ENCODE measurements at regions not wholly inside any gene's neighbourhood (a gene's known extent, or its start where the extent isn't known, plus 50 kb on each side); places are given as distances from the start of the nearest gene placed in this dataset.

DNA sequence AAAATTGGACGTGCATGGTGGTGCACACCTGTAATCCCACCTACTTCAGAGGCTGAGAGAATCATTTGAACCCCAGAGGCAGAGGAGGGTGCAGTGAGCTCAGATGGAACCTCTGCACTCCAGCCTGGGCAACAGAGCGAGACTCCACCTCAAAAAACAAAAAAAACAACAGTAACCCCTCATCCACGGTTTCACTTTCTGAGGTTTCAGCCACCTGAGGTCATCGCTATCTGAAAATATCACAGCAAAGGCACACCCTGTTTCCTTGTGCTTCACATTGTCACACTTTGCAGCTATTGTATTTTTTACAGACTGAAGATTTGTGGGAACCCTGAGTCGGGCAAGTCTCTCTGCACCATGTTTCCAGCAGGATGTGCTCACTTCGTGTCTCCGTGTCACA, 54.1 kb upstream of the FOXQ1 start:
- Histone ChIP-seq H3K9me3 (ENCODE audit: control insufficient read depth, insufficient read depth, low read length) (no peaks in the 10 kb centered on the region), H3K36me3 (ENCODE audit: control insufficient read depth, insufficient read depth, low read length) (no peaks in the 10 kb centered on the region), H3K4me1 (ENCODE audit: control insufficient read depth, insufficient read depth, low read length) (no peaks in the 10 kb centered on the region), H3K4me3 (ENCODE audit: low read depth, low read length) (no peak overlapping the region), H3K27ac (ENCODE audit: low read depth, low read length) (no peak overlapping the region), H3K27me3 (ENCODE audit: control insufficient read depth, insufficient read depth, low read length) (no peaks in the 10 kb centered on the region)
- WGBS (ENCODE audit: insufficient coverage): 97% methylated on average over 5 of the region's 7 CpGs
- DNase-seq (ENCODE audit: low read depth in 4 of 6, low spot score in 6 of 6): no peak

DNA sequence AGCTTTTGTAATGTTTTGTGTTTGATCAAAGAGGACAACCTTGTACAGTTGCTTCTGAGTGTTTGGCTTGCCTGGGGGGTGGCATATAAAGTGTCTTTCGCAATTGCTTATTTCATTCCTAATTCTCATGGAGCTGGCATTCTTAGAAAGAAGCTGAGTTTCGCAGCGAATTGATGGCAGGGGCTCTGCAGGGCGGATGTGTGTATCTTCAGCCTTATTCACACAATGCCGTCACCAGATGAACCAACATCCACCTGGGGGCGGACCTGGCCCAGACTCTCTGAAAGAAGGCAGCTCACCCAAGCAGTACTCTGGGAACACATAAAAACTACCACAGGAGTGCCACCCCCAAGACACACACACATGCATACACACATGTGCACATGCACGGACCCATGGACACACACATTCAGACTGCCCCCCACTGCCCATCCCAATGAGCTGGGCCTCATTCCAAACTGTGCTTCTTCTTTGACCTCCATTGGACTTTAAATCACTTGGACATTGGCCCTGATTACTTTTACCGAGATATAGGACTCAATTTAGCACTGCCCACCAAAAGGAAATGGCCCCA, 55.4 kb upstream of the FOXQ1 start:
- 94% methylated on average over 4 of the region's 8 CpGs for WGBS (ENCODE audit: insufficient coverage)
- Histone ChIP-seq H3K9me3 (ENCODE audit: control insufficient read depth, insufficient read depth, low read length) (no peaks in the 10 kb centered on the region), H3K27ac (ENCODE audit: low read depth, low read length) (no peak overlapping the region), H3K36me3 (ENCODE audit: control insufficient read depth, insufficient read depth, low read length) (no peaks in the 10 kb centered on the region), H3K27me3 (ENCODE audit: control insufficient read depth, insufficient read depth, low read length) (no peaks in the 10 kb centered on the region), H3K4me1 (ENCODE audit: control insufficient read depth, insufficient read depth, low read length) (no peaks in the 10 kb centered on the region), H3K4me3 (ENCODE audit: low read depth, low read length) (no peak overlapping the region)
- no peak for DNase-seq (ENCODE audit: low read depth in 4 of 6, low spot score in 6 of 6)

- H3K27me3 ChIP-seq (ENCODE audit: control insufficient read depth, insufficient read depth, low read length): no peaks in the 10 kb centered on the region
- 89% methylated on average over 2 of the region's 9 CpGs for WGBS (ENCODE audit: insufficient coverage)
- no peaks in the 10 kb centered on the region for H3K4me1 ChIP-seq (ENCODE audit: control insufficient read depth, insufficient read depth, low read length)
- no peaks in the 10 kb centered on the region for H3K36me3 ChIP-seq (ENCODE audit: control insufficient read depth, insufficient read depth, low read length)
- H3K4me3 ChIP-seq (ENCODE audit: low read depth, low read length): no peak overlapping the region
- no peak overlapping the region for H3K27ac ChIP-seq (ENCODE audit: low read depth, low read length)
- peak in 2 of 6 donors; percentile 46 to 91 for DNase-seq (ENCODE audit: low read depth in 4 of 6, low spot score in 6 of 6)
- H3K9me3 ChIP-seq (ENCODE audit: control insufficient read depth, insufficient read depth, low read length): no peaks in the 10 kb centered on the region
Observed at GRCh38 chr6:1255636-1256365, 56.1 kb upstream of the FOXQ1 start.

DNA sequence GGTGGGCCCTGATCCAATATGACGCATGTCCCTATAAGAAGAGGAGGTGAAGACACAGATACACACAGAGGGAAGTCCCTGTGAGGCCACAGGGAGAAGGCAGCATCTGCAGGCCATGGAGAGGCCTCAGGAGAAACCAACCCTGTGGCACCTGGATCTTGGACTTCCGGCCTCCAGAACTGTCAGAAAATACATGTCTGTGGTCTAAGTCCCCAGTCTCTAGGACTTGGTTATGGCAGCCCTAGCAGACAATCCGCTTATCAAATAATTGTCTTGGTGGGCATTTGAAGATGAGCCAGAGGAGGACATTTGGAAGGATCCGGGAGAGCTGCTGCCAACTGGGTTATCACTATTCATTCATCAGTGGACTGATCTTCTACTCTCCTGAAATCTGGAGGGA, 57.6 kb upstream of the FOXQ1 start:
- no peak for DNase-seq (ENCODE audit: low read depth in 4 of 6, low spot score in 6 of 6)
- Histone ChIP-seq H3K27ac (ENCODE audit: low read depth, low read length) (no peak overlapping the region), H3K4me1 (ENCODE audit: control insufficient read depth, insufficient read depth, low read length) (no peaks in the 10 kb centered on the region), H3K9me3 (ENCODE audit: control insufficient read depth, insufficient read depth, low read length) (no peaks in the 10 kb centered on the region), H3K27me3 (ENCODE audit: control insufficient read depth, insufficient read depth, low read length) (no peaks in the 10 kb centered on the region), H3K4me3 (ENCODE audit: low read depth, low read length) (no peak overlapping the region), H3K36me3 (ENCODE audit: control insufficient read depth, insufficient read depth, low read length) (no peaks in the 10 kb centered on the region)
- 93% methylated on average over 3 of the region's 4 CpGs for WGBS (ENCODE audit: insufficient coverage)

GRCh38 chr6:1253816-1254215, 58.1 kb upstream of the FOXQ1 start:
- no peak overlapping the region for H3K27ac ChIP-seq (ENCODE audit: low read depth, low read length)
- H3K4me3 ChIP-seq (ENCODE audit: low read depth, low read length): no peak overlapping the region
- H3K36me3 ChIP-seq (ENCODE audit: control insufficient read depth, insufficient read depth, low read length): no peaks in the 10 kb centered on the region
- H3K9me3 ChIP-seq (ENCODE audit: control insufficient read depth, insufficient read depth, low read length): no peaks in the 10 kb centered on the region
- no peaks in the 10 kb centered on the region for H3K27me3 ChIP-seq (ENCODE audit: control insufficient read depth, insufficient read depth, low read length)
- no peaks in the 10 kb centered on the region for H3K4me1 ChIP-seq (ENCODE audit: control insufficient read depth, insufficient read depth, low read length)
- WGBS (ENCODE audit: insufficient coverage): 91% methylated on average over 9 of the region's 9 CpGs
- DNase-seq (ENCODE audit: low read depth in 4 of 6, low spot score in 6 of 6): no peak

GRCh38 chr6:1251198-1252155, 60.4 kb upstream of the FOXQ1 start:
- H3K27me3 ChIP-seq (ENCODE audit: control insufficient read depth, insufficient read depth, low read length): no peaks in the 10 kb centered on the region
- H3K27ac ChIP-seq (ENCODE audit: low read depth, low read length): no peak overlapping the region
- H3K36me3 ChIP-seq (ENCODE audit: control insufficient read depth, insufficient read depth, low read length): no peaks in the 10 kb centered on the region
- H3K9me3 ChIP-seq (ENCODE audit: control insufficient read depth, insufficient read depth, low read length): no peaks in the 10 kb centered on the region
- H3K4me1 ChIP-seq (ENCODE audit: control insufficient read depth, insufficient read depth, low read length): no peaks in the 10 kb centered on the region
- H3K4me3 ChIP-seq (ENCODE audit: low read depth, low read length): no peak overlapping the region
- WGBS (ENCODE audit: insufficient coverage): 80% methylated on average over 5 of the region's 13 CpGs
- DNase-seq (ENCODE audit: low read depth in 4 of 6, low spot score in 6 of 6): no peak

DNA sequence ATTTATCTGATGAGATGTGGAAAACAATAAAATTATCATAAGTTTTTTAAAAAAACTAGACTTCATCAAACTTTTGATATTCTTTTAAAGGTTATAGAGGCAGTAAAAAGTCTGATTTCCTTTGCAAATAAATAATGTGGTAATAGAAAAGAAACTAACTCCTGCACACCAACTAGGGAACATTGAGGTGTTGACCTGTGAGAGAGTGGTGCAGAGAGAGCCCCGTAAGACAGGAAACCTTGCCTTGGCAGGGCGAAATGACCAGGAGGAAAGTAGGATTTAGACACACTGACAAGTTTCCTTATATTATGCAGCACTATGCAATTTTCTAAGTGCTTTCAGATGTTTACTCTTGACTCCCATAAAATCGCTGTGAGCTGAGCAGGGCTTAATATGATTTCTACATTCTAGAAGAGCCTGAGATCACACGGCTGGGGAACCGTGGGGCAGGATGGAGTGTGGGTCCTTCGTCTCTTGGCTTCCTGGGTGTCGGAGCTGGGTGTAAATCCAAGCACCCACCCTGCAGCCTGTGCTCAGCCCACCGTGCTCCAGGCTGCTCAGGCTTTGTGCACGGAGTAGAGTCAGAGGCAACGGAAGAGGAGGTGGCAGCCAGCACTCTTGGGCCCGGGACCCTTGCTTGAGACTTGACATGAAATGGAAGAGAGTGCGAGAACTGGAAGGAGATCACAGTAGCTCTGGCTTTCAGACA, 61.3 kb upstream of the FOXQ1 start:
- no peak for DNase-seq (ENCODE audit: low read depth in 4 of 6, low spot score in 6 of 6)
- 74% methylated on average over 6 of the region's 12 CpGs for WGBS (ENCODE audit: insufficient coverage)

DNA sequence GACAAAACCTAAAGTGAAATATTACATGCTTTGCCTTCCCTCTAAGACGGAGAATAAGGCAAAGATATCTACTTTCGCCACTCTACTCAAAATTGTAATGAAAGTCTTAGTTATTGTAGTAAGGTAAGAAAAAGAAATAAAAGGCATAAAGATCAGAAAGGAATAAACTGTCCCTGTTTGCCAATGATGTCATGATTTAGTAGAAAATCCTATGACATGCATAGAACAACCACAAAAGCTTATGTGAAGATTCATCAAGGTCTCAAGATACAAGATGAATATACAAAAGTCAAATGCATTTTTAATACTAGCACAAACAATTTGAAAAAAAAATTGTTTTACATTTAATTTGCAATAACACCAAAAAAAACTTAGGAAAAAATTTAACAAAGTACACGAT, 64.0 kb upstream of the FOXQ1 start:
- WGBS (ENCODE audit: insufficient coverage): no CpG with 5 or more reads among the region's 3 CpGs
- DNase-seq (ENCODE audit: low read depth in 4 of 6, low spot score in 6 of 6): no peak
- Histone ChIP-seq H3K36me3 (ENCODE audit: control insufficient read depth, insufficient read depth, low read length) (no peaks in the 10 kb centered on the region), H3K27ac (ENCODE audit: low read depth, low read length) (no peak overlapping the region), H3K27me3 (ENCODE audit: control insufficient read depth, insufficient read depth, low read length) (no peaks in the 10 kb centered on the region), H3K9me3 (ENCODE audit: control insufficient read depth, insufficient read depth, low read length) (no peaks in the 10 kb centered on the region), H3K4me1 (ENCODE audit: control insufficient read depth, insufficient read depth, low read length) (peaks cover under 1% of the 10 kb centered on the region), H3K4me3 (ENCODE audit: low read depth, low read length) (no peak overlapping the region)

More for the DNA sequence above, 61.3 kb upstream of the FOXQ1 start:
- no peak overlapping the region for H3K4me3 ChIP-seq (ENCODE audit: low read depth, low read length)
- no peak overlapping the region for H3K27ac ChIP-seq (ENCODE audit: low read depth, low read length)
- no peaks in the 10 kb centered on the region for H3K27me3 ChIP-seq (ENCODE audit: control insufficient read depth, insufficient read depth, low read length)
- no peaks in the 10 kb centered on the region for H3K9me3 ChIP-seq (ENCODE audit: control insufficient read depth, insufficient read depth, low read length)
- no peaks in the 10 kb centered on the region for H3K4me1 ChIP-seq (ENCODE audit: control insufficient read depth, insufficient read depth, low read length)
- H3K36me3 ChIP-seq (ENCODE audit: control insufficient read depth, insufficient read depth, low read length): no peaks in the 10 kb centered on the region

GRCh38 chr6:1247056-1247455, 64.8 kb upstream of the FOXQ1 start:
- 50% methylated on average over 1 of the region's 5 CpGs for WGBS (ENCODE audit: insufficient coverage)
- H3K36me3 ChIP-seq (ENCODE audit: control insufficient read depth, insufficient read depth, low read length): no peaks in the 10 kb centered on the region

More at GRCh38 chr6:1247056-1247455, 64.8 kb upstream of the FOXQ1 start:
- Histone ChIP-seq H3K9me3 (ENCODE audit: control insufficient read depth, insufficient read depth, low read length) (no peaks in the 10 kb centered on the region), H3K4me3 (ENCODE audit: low read depth, low read length) (no peak overlapping the region), H3K4me1 (ENCODE audit: control insufficient read depth, insufficient read depth, low read length) (peaks cover 9% of the 10 kb centered on the region), H3K27me3 (ENCODE audit: control insufficient read depth, insufficient read depth, low read length) (no peaks in the 10 kb centered on the region), H3K27ac (ENCODE audit: low read depth, low read length) (no peak overlapping the region)
- no peak for DNase-seq (ENCODE audit: low read depth in 4 of 6, low spot score in 6 of 6)

Measured in spinal cord (tissue), 9 donors.